SK-N-MC (cell line): ENCODE measurements at regions not wholly inside any gene's neighbourhood (a gene's known extent, or its start where the extent isn't known, plus 50 kb on each side); places are given as distances from the start of the nearest gene placed in this dataset.

Experiments used
- EZH2 ChIP-seq: fragments of 200-600 bp; sonication (generic); IDR thresholded peaks from one replicate; pipeline ENCODE4 v1.6.1; 2017; ENCODE audit warnings: antibody characterized with exemption
- POLR2AphosphoS5 ChIP-seq: IDR thresholded peaks from 2 replicates; pipeline ENCODE4 v1.6.1; 2012; ENCODE audit warnings: mild to moderate bottlenecking, low read depth, low read length, borderline replicate concordance

DNA sequence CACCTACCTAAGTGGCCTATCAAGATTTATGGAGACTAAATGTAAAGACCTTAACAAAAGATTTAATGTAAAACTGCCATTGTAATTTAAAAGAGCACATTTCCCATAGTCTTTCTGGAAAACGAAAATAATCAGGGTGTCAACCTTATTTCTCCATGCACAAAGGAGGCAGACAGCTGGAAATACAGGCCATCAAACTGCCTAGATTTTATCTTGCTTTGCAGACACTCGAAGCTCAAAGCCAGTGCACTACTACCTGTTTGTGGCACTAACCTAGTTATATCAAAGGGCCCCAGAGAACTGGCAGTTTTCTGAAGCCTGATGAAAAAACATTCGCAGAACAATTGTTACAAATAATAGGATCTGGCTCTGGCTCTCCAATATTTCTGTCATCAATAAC is 863.9 kb downstream of the STPG2 start:
- TF ChIP-seq EZH2 = no peak
- TF ChIP-seq POLR2AphosphoS5 = no peak
